ENCODE measurements at regions not wholly inside any gene's neighbourhood (a gene's known extent, or its start where the extent isn't known, plus 50 kb on each side); places are given as distances from the start of the nearest gene placed in this dataset.

GRCh38 chrX:113699939-113700338, 859.3 kb upstream of the AMOT start:
- TF ChIP-seq CTCF (IDR thresholded peaks at IDR 0.05) (no peak), POLR2AphosphoS5 (IDR thresholded peaks at IDR 0.05) (no peak), EP300 (IDR thresholded peaks at IDR 0.05; ENCODE audit: low read depth) (no peak), POLR2A (IDR thresholded peaks at IDR 0.05) (no peak)
